Fibroblast of skin of right biceps (primary cell): ENCODE measurements at regions not wholly inside any gene's neighbourhood (a gene's known extent, or its start where the extent isn't known, plus 50 kb on each side); places are given as distances from the start of the nearest gene placed in this dataset.
"Not testable (repeated sequence)": the region's sequence is repeated elsewhere in the genome, so short reads cannot be mapped to it uniquely, and the experiment has no call there.

Experiments used
- DNase-seq: peaks from one replicate; pipeline ENCODE4 v3.0.0-alpha.2; 2013

DNA sequence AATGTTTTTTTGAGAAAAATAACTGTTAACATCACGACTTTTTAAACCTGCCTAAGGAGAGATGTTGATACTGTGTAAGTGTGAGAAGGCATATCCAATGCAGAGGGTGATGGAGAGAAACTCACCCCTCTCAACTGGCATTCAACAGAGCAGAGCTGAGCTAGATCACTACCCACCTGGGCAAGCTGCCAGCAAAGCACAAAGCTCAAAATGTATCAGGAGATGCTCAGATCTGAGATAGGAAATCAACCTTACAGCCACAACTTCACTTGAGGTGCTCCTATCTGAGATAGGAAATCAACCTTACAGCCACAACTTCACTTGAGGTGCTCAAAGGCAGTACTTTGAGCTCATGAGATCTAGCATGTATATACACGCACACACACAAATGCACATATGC lies 151.5 kb upstream of the PDE1C start:
- DNase-seq = no peak

GRCh38 chr7:32221056-32221455 lies 150.8 kb upstream of the PDE1C start:
- no peak for DNase-seq

DNA sequence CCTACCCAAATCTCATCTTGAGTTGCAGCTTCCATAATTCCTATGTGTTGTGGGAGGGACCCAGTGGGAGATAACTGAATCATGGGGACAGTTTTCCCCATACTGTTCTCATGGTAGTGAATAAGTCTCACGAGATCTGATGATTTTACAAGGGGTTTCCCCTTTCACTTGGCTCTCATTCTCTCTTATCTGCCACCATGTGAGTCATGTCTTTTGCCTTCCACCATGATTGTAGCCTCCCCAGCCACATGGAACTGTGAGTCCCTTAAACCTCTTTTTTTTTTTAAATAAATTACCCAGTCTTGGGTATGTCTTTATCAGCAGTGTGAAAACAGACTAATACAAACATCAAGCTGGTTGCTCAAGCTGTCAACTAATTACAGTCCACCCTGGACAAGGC lies 149.6 kb upstream of the PDE1C start:
- not testable (repeated sequence) for DNase-seq

GRCh38 chr7:32219416-32219815 lies 149.2 kb upstream of the PDE1C start:
- DNase-seq = no peak

DNA sequence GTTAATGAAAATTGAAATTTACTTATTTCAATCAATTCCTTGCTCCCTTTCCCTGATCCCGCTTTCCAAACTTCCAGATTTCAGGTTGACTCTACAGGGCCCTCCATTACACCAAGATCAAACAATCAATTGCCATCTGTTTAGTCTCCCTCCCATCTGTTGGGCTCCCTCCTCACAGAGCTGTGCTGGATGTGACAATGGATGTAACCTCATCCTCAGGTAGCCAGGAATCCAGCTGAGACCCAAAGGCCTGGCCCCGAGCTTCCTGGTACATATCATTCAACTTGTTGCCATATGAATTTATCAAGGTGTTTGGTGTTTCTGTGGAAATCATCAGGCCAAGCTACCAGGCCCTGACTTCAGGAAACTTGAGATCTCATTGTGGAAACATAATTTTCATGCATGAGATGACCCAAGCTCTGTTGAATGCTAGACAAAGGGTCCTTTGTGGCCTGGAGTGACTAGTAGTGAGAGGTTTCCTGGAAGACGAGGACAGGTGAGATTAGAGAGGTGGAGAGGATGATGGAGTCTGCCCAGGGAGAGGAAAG lies 148.6 kb upstream of the PDE1C start:
- DNase-seq = no peak

GRCh38 chr7:32218154-32218467 lies 147.9 kb upstream of the PDE1C start:
- DNase-seq = no peak

GRCh38 chr7:32217341-32218153 lies 147.3 kb upstream of the PDE1C start:
- no peak for DNase-seq

- no peak for DNase-seq
Measured at GRCh38 chr7:32216759-32217158, 146.6 kb upstream of the PDE1C start.

GRCh38 chr7:32215697-32216096 lies 145.5 kb upstream of the PDE1C start:
- no peak for DNase-seq

DNA sequence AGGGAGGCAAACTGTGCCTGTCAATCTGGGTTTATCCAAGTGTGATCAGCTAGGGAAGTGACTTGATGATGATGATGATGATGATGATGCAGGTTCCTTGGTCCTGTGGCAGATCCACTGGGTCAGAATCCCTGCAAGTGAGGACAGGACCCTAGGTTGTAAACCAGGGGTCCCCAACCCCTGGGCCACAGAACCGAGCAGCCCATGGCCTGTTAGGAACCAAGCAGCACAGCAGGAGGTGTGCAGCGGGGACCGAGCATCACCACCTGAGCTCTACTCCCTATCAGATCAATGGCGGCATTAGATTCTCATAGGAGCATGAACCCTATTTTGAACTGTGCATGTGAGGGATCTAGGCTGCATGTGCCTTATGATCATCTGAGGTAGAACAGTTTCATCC lies 144.7 kb upstream of the PDE1C start:
- DNase-seq = no peak

GRCh38 chr7:32212321-32212720 lies 142.1 kb upstream of the PDE1C start:
- no peak for DNase-seq

- DNase-seq = peak; percentile 24
Measured at GRCh38 chr7:32206987-32207386, 136.8 kb upstream of the PDE1C start.

DNA sequence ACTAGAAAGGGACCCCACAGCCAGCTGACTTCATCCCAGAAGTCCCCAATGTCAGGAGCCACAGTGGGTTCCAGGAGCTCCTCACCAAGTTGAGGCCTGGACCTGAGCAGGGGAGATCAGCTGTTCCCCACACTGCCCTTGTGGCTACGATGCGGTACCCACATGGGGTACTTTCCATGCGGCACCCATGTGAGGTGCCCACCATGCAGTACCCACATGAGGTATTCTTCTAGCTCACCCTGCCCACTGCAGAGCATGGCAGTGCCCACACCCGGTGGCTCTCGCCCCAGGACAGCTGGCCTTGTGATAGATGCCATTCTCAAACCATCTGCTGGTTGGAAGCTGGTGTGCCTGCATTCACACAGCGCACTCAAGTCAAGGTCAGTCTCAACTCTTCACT lies 136.3 kb upstream of the PDE1C start:
- no peak for DNase-seq

DNA sequence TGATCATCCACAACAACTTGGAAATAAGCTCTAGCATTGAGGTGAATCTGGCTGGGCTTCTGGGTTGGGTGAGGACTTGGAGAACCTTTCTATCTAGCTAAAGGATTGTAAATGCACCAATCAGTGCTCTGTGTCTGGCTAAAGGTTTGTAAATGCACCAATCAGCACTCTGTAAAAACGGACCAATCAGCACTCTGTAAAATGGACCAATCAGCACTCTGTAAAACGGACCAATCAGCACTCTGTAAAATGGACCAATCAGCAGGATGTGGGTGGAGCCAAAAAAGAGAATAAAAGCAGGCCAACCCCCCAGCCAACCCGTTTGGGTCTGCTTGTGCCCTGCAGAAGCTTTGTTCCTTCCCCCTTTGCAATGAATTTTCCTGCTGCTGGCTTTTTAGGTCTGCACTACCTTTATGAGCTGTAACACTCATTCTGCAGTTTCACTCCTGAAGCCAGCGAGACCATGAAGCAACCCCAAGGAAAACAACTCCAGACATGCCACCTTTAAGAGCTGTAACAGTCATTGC lies 135.2 kb upstream of the PDE1C start:
- not testable (repeated sequence) for DNase-seq

DNA sequence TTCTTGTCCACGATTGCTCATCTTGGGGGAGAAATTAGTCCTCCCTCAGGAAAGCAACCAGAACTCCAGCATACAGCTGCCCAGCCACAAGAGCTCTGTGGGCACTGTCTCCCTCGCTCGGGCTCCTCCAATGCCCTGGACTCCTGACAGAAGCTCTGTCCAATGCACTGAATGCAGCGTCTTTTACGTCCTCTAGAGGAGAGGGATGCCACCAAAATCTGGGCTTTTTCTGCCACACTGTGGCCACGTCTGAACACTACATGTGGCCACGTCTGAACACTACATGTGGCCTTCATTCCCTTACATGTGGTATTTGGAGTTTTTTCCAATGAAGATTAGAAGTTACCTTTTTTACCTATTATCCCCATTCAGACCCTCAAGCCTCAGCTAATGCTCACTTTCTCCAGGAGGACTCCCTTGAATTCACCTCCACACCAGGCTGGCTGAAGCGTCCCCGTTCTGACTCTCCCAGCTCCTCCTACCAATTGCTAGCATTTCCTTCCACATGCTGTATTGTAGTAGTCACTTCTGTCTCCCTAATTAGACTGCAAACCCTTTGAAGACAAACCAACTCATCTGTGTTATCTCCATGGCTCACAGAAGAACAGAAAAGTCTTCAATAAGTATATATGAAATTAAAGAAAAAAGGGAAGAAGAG lies 134.3 kb upstream of the PDE1C start:
- peak; percentile 78 for DNase-seq

DNA sequence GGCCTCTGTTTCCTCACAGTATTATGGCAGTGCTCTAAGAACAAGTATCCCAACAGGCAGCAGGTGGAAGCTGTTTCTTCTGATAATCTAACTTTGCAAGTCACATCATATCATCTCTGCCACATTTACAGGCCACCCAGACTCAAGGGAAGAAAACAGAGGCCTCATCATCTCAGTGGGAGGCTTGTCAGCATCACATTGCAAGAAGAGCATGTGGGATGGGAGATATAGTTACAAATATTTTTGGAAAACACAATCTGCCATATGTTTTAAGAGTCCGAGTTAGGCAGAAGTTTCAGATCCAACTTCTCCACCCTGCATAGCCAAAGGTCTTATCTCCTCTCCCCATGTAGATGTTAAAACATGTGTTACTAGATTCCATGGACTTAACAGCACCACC lies 130.4 kb upstream of the PDE1C start:
- DNase-seq = no peak

- DNase-seq = no peak
Measured at GRCh38 chr7:32194537-32194936, 124.3 kb upstream of the PDE1C start.

DNA sequence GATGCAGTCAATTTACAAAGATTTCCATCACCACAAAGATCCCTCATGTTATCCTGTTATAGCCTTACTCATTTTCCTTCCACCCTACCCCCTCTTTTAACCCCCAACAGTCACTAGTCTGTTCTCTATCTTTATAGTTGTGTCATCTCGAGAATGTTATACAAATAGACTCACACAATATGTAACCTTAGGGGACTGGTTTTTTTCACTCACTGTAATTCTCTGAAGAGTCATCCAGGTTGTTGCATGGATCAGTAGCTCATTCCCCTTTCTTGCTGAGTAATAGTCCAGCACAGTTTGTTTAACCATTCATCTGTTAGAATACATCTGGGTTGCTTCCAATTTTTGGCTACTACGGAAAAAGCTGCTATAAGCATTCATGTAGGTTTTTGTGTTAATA lies 121.1 kb upstream of the PDE1C start:
- peak; percentile 11 for DNase-seq

GRCh38 chr7:32179567-32179966 lies 109.4 kb upstream of the PDE1C start:
- no peak for DNase-seq

- DNase-seq = no peak
Measured at GRCh38 chr7:32178677-32179366, 108.6 kb upstream of the PDE1C start.

DNA sequence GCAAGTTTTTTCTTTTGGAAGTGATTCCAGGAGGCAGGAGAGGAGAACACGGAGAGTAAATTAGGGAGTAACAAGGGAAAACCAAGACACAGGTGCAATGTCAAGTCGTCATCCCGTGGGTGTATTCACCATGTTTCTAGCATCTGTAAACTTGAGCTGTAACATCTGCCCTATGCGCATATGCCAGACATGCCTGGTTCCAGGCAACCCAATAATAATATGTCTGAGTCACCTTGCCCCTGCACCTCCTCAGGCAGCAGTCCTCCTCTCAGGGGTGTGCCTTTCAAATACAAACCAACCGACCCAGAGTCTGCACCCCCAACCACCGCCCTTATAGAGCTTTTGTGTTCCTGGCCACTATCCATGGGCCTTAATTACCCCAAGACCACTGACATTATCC lies 107.0 kb upstream of the PDE1C start:
- no peak for DNase-seq

GRCh38 chr7:32175099-32175498 lies 104.9 kb upstream of the PDE1C start:
- no peak for DNase-seq

GRCh38 chr7:32171248-32171647 lies 101.0 kb upstream of the PDE1C start:
- no peak for DNase-seq

DNA sequence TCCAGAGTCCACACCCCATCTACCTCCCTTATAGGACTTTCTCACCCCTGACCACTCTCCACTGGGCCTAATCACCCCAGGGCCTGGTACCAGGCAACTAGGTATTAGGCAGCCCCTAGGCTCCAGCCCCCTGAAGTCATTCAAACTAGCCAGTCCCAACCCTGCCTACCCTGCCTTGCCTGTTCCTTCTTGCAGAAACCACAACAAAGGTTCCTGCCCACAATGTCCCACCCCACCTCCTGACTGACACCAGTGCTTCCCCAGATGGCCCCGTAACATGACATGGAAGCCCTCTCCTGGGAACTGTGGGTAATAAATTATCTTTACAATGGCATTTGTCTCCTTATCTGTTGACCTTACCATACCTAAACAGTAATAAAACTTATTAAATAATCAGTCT lies 100.6 kb upstream of the PDE1C start:
- no peak for DNase-seq
